HG02610 (cell line): ENCODE measurements at regions not wholly inside any gene's neighbourhood (a gene's known extent, or its start where the extent isn't known, plus 50 kb on each side); places are given as distances from the start of the nearest gene placed in this dataset.
"Not testable (repeated sequence)": the region's sequence is repeated elsewhere in the genome, so short reads cannot be mapped to it uniquely, and the experiment has no call there.

Experiments
- ATAC-seq: cut with Tn5 transposase; IDR thresholded peaks from one replicate; pipeline ENCODE4 v1.9.1; 2021; ENCODE audit warnings: mild to moderate bottlenecking, moderate library complexity; ENCODE audit not compliant: unreplicated experiment

DNA sequence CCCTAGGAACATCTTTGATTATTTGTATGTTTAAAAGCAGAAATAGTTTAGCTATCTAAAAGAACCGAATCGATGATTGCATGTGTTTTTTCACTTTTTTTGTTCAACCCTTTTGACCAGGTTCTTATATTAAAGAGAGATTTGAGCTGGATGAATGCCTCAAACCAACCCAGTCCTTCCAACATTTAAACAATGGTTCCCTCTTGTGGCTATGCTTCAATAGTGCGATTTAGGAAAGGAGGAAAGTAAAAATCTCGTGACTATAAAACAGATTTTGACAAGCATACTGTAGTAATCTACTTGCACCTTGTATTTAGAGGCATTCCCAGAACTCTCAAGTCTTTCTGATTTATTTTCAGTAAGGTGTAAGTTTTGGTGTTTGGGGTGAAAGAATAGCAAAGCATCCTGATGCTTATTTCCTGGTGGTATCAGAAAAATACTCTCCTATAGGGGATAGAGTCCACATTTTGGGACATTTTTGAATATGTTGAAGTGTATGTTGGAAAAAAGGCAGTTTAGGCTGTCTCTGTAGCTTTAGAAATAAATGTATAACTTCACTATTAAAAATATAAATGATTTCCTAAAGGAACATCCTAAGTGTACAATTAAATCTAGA is 159.6 kb upstream of the KCNH8 start:
- ATAC-seq, result no peak

DNA sequence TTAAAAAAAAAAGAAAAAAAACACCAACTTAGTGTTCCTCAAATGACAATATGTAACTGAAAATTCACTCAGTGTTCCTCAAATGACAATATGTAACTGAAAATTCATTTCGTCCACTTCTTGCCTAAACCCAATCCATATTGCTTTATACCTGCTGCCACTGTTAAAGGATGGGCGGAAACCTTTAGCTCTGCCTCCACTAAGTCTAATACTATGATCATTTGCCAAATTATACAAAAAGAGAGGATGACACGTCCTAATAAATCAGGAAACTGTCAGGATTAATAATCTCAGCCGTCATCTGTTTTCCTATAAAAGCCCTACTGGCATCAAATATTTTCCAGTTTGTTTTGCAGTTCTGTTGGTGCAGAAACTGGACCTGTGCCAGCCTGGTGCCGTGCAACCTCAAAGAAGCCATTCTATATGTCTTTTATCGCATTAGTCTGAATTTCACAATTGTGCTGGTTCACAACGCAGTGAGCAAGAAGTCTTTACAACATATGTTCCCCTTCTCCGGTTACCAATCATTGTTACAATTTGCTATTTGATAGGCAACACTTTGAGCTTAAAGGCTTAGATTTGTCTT is 160.4 kb upstream of the KCNH8 start:
- no peak for ATAC-seq

DNA sequence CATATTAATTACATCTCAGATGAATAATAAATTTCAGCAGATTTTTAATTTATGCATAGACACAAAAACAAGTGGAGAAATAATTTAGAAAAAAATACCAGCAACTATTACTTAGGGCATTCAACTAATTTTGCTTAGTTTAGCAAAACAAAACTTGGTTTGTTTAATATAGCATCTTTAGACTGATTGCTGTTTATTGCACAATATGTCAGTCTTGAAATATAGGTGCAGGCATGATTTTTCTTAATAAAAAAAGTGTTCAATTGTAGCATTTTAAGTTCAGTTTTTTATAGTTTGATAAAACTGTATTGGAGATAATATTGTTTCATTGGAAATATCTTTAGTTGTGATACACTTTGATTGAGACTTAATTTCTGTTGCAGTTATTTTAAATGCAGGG is 161.2 kb upstream of the KCNH8 start:
- no peak for ATAC-seq

DNA sequence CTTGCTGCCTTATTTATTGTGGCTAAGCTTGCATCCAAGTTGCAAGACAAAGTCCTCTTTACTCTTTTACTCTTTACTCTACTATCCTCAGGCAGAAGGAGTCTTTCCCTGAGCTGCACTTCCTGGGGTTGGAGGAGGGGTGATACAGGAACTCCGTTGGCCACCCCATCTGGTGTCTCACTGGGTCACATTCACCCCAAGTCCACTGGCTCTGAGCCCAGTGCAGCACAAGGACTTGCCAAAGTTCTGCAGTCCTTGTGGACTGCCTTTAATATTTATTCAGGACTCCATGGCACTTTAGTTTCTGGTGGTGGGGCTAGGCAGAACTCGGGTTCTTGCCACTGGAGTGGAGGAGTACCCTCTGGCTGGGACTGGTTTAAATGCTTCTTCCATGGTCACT is 165.4 kb upstream of the KCNH8 start:
- no peak for ATAC-seq

DNA sequence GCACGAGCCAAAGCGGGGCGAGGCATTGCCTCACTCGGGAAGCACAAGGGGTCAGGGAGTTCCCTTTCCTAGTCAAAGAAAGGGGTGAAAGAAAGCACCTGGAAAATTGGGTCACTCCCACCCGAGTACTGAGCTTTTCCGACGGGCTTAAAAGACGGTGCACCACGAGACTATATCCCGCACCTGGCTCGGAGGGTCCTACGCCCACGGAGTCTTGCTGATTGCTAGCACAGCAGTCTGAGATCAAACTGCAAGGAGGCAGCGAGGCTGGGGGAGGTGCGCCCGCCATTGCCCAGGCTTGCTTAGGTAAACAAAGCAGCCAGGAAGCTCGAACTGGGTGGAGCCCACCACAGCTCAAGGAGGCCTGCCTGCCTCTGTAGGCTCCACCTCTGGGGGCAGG is 172.2 kb upstream of the KCNH8 start:
- ATAC-seq, result not testable (repeated sequence)

DNA sequence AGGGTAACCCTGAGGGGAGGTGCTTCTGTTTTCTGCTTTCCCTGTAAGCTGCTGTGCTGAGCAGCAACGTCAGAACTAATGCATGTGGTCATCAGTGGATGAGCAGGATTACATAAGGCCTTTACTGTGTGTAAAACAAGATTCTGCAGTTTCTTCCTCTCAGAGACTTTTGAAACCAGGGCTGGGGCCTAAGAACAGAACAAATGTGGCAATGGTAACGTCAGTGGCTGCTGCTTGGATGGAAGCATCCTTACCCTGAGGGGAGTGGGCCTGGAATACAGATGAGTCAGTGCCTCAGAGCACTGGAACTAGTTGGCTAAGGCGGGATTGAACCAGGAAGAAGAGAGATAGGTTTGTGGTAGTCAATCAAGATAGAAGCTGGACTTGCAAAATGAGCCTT is 180.2 kb upstream of the KCNH8 start:
- no peak for ATAC-seq

DNA sequence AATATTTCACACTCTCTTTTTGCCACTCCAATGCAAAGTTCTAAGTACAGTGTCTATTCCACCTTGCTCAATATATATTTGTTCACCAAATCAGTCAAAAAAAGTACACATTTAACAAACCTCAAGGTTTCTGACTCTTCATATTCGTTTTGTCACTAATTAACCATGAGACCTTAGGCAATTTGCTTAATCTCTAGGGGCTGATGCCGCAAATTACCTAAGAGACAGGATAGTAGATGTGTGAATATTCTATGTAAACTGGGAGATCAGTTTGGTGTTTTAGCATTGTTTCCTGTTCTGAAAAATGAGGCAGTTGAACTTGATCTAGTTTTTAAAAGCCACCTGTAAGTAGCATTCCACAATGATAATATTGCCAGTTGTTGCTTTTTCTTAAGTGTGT is 182.5 kb upstream of the KCNH8 start:
- ATAC-seq, result no peak

DNA sequence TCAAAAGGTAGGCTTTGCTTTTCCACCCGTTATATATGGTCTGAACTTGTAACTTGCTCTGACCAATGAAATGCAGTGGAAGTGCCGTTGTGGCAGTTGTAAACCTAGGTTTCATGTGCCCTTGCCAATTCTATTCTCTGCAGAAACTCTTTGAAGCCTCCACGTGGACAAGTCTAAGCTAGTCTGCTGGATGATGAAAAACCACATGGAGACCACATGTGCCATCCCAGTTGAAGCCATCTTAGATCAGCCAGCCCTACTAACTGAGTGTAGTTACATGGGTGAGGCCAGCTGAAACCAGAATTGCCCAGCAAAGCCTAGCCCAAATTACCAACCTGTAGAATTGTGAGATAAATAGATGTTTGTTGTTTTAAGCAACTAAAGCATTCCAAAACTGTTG is 183.7 kb upstream of the KCNH8 start:
- ATAC-seq, result no peak

DNA sequence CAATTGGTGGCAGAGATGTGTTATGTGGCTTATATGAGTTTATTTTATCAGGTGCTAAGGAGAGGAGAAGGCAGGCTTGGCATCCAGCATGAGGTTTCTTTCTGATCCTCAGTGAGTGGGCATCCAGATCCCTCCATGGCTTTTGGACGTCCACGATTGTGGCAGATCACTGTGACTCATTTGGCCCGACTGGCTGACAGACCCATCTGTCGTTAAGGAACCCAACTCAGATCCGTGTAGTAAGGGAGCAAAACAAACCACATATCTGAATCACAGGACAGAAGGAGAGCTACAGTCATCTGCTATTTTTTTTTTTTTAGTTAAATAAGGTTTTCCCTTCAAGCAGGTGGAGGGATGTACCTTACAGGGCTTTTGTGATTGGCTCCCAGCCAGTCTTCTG is 197.0 kb upstream of the KCNH8 start:
- no peak for ATAC-seq

DNA sequence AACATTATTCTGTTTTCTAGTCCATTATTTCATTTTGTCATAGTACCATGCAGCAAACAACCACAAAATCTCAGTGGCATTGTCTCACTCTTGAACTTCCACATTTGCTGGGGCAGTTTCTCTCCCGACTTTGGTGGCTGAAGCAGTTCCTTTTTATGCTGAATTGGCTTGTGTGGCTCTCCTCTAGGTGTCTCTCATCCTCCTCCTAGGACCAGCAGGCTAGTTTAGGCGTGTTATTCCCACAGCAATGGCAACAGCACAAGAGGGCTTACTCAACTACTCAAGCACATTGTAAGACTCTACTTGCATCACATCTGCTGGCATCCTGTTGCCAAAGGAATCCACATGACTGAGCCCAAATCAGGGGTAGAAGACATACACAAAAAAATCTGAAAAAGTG is 201.8 kb upstream of the KCNH8 start:
- no peak for ATAC-seq

DNA sequence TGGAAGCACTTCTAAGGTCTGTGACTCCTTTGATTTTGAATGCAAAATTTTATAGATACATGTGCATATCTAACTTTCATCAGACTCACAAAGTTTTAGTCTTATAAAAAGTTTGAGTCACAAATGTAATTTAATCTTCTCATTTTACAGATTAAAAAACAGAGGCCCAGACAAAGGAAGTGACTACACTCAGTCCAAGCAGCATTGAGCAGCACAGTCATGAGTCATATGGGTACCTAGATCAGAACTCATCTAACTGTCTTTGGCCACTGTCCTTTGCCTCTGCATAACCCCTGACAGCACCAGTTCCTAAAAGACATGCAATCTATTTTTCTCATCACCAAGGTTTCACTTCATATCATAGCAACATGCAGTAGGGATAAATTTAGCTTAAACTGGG is 210.7 kb upstream of the KCNH8 start:
- no peak for ATAC-seq

DNA sequence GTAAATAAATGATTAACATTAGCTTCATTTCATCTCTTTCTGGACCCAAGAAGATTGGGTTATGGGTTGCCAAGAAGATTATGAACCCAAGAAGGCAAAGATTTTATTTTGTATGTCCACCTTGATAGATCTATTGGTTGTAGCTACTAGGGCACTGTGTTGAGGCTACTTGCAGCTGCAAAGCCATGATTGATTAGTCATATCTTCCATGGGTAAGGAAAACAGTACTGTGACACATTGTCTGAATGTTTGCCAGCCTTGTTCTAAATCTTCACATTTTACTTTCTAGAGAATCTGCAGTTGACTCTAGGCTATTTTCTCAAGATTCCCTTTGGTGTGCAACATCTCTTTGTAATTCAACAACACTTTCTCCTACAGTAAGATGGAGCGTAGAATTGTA is 229.2 kb upstream of the KCNH8 start:
- no peak for ATAC-seq

DNA sequence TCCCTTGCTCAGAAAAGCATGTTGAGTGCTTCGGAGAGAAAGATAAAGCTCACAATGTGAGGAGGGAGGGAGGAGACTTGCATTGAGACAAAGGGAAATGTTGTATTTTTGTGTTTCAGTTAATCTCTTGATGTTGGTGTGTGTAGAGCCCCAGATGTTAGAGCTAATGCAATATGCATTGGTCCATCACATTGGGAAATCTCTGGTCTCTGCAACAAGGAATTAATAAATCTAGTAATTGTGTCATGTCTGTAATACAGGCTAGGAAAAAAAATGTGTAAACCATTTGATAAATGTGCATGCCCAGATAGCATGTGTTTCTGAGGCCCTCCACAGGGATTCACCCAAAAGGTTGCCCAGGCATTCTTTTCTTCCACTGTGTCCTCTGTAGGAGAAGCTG is 230.4 kb upstream of the KCNH8 start:
- no peak for ATAC-seq

DNA sequence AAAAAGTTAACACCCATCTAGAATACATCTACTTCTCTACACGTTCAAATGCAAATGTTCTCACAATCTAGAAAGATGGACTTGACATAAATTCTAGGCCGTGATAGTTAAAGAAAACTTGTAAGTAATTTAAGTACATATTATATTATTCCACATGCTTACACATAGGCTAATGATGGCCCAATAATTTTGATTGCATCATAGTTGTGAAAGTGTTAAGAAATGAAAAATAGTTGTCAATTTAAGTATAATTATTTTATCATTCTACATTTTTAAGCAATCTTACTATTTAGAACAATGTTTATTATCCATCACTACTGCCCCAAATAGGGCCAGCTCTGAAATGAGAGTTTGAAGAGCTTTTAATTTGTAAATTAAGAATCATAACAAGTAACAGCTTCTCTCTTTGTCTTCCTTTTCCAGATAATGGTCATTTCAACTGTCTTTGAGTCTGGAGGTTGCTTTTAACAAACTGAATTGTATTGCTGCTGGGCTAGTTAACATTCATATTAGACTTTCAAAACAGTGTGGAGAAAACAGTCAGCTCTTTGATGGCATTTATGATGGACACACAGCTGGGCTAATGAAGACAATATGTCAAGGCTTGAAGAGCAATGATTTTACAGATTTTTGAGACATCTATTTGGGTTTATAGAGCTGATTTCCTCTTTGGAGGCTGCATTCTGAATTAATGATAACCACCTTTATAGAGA is 246.1 kb upstream of the KCNH8 start:
- no peak for ATAC-seq

DNA sequence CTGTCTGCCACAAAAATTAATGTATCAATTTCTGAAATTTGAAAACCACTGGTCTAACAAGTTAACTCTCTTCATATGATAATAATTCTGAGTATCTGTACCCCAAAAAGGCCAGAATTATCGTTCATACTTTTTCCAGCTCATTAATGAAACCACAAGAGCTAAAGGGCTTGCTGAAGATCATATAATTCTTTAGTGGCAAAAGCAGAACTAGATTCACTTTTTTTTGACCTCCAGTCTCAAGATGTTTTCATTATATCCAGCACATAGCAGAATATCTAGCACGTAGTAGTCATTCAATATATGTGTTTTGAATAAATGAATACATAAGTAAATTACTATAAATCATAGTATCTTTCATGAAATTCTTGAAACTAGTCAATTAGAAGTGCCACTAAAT is 246.7 kb upstream of the KCNH8 start:
- ATAC-seq, result no peak

DNA sequence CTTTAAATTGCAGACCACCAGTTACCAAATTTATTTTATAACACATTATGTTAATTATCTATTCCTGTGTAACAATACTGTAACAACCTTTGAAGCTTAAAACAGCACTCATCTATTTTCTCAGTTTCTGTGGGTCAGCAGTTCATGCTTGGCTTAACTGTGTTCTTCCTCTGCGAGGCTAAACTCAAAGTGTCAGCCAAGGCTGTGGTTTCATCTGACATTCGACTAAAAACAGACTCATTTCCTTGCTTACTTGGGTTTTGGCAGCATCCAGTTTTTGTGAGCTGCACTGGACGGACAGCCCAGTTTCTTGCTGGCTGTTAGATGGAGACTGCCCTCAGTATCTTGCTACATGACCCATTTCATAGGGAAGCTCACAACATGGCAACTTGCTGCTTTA is 247.3 kb upstream of the KCNH8 start:
- peak; percentile 84 for ATAC-seq

DNA sequence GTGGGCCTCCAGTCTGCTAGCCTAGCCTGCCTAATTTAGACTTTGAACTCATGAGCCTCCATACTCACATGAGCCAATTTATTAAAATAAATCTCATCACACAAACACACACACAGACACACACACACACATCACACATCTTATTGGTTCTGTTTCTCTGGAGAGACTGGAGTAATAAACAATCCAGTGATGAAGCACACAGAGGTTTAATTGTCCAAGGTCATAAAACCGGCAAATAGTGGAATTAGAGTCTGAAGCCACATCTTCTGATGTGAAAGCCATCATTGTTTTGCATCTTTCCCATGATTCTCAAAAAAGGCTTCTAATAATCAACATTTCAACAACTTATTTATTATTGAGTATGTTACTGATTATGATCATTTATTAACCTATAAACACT is 249.4 kb upstream of the KCNH8 start:
- ATAC-seq, result no peak

DNA sequence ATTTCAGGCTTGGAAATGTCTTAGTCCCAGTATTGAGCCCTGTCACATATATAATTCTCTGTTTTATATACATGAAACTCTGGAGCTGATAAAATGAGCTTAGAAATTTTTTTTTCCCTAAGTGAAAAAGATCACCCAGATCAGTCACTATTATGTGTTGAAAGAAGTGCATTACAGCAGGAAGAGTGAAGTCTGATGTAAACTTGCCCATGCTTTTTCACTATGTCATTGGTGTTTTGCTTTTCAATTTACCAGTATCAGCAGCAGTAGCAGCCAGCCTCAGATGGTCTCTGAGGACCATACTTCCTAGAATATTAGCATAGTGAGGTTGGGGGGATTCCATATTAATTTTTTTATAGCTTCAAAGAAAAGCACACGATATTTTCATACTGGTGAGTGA is 255.6 kb upstream of the KCNH8 start:
- ATAC-seq, result no peak

DNA sequence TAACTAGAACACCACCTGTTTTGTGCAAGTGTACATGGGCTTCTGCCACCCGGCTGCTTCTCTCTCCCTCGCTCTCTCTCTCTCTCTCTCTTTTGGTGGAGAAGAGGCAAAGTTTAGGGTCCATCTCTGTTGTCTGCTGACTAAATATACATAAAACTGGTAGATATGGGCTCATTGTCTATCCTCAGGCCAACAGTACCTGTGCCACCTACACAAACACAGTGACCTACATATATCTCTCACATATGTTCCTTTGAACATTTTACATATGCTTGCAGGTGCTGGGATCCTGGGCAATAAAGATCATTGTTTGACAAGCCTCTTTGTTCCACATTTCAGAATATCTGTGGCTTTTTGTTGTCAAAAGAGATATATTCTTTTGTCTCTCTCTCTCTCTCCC is 256.3 kb upstream of the KCNH8 start:
- ATAC-seq, result no peak

DNA sequence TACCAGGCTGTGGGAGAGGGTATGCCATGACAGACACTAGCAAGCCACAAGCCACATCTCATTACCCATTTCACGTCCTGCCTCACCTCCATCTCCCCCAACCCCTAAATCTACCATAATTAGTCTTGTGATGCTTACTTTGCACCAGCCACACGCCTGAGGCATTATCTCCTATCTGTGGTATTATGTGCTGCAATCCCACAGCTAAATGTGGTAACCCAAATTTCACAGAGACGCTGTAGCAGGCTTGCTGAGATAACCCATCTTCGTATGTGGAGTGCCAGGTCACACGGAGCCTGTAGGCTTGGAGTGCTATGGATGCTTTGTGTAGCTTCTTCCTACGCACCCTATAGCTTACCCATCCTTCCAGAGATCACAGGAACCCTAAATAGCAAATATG is 256.7 kb upstream of the KCNH8 start:
- ATAC-seq, result no peak

DNA sequence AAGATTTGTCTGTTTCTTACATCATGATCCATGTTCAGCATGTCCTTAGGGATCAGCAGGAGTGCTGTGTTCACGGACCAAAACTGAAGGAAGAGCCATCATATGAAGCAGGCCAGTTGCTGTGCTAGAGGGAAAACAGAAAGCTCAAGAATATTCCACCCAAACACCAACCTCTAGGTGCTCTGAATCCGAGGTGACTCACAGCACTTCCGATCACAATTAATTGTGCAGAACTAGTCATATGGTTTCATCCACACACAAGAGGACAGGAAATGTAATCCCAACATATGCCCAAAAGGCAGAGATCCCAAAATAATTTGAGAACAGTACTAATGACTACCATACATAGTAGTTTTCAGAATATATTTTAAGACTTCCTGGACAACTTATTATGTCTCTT is 257.9 kb upstream of the KCNH8 start:
- ATAC-seq, result no peak

DNA sequence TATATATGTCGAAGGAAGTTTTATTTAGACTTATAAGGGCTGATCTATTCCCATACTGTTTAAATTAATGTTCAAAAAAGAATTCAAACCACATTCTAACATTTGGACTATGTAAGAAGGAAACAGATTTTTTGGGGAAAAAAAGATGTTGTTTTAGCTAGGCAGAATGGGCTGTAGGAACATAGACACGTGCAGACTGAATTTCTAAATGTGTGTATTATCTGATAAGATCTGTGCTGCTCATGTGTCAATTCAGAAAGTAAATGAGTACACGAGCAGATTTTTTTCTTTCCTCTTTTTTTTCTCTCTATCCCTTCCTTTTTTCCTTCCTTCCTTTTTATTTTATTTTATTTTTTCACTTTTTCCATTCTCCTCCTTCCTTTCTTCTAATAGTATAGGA is 259.5 kb upstream of the KCNH8 start:
- no peak for ATAC-seq

DNA sequence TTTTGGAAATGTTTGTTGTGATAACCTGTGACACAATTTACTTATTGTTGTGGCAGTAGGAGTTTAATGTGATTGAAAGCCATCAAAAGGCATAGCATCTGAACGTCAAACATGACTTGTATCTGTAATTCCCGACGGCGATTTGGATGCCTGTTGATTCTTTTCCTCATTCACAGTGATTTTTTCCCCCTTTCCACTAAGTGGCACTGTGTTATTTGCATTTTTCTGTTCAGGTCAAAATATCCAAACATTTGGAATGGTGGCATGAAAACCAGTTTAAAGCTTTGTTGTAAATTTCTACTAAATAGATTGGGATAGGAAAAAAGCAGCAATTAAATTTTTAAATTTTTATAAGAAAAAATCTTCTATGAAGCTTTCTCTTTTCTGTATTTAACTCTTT is 259.9 kb upstream of the KCNH8 start:
- no peak for ATAC-seq
